CD14-positive monocyte (primary cell): ENCODE measurements at regions not wholly inside any gene's neighbourhood (a gene's known extent, or its start where the extent isn't known, plus 50 kb on each side); places are given as distances from the start of the nearest gene placed in this dataset.

Experiments used
- DNase-seq, 3 donors: peaks; one replicate each; pipeline ENCODE4 v3.0.0-alpha.2; 2011 to 2022
- H2AFZ ChIP-seq: 2 replicates; pipeline ENCODE4 v1.6.0; 2012; ENCODE audit warnings: mild to moderate bottlenecking, low read depth, low read length, inconsistent platforms; ENCODE audit not compliant: insufficient read depth, poor library complexity, severe bottlenecking
- H3K27ac ChIP-seq, 2 donors: 1 replicate in 1 of 2; 2 replicates in 1 of 2; pipeline ENCODE4 v1.5.1; 2012 to 2013; ENCODE audit warnings: low read length in 2 of 2, control low read depth in 1 of 2, inconsistent platforms in 1 of 2, low read depth in 1 of 2, mild to moderate bottlenecking in 1 of 2
- H3K27me3 ChIP-seq, 2 donors: one replicate each; pipeline versions ENCODE4 v1.6.0 to v1.6.1; 2011 to 2013; ENCODE audit warnings: low read length in 2 of 2; ENCODE audit not compliant: control insufficient read depth in 2 of 2, insufficient read depth in 2 of 2
- H3K36me3 ChIP-seq, 2 donors: replicated peaks in 1 of 2; 1 replicate in 1 of 2; 2 replicates in 1 of 2; pipeline versions ENCODE4 v1.5.1 to v1.6.1; 2012 to 2013; ENCODE audit warnings: low read length in 2 of 2, control low read depth in 1 of 2, inconsistent platforms in 1 of 2, mild to moderate bottlenecking in 1 of 2; ENCODE audit not compliant: insufficient read depth in 2 of 2, control insufficient read depth in 1 of 2
- H3K4me1 ChIP-seq, 2 donors: 1 replicate in 1 of 2; 2 replicates in 1 of 2; pipeline versions ENCODE4 v1.5.1 to v1.6.1; 2012 to 2013; ENCODE audit warnings: low read length in 2 of 2, control low read depth in 1 of 2, inconsistent platforms in 1 of 2, mild to moderate bottlenecking in 1 of 2, moderate library complexity in 1 of 2; ENCODE audit not compliant: insufficient read depth in 2 of 2, control insufficient read depth in 1 of 2
- H3K4me2 ChIP-seq: replicated peaks from 2 replicates; pipeline ENCODE3; 2012; ENCODE audit warnings: low read length, moderate library complexity, mild to moderate bottlenecking; ENCODE audit not compliant: poor library complexity, severe bottlenecking; ENCODE audit errors: extremely low read depth
- H3K4me3 ChIP-seq, 3 experiments: fragments of 200-600 bp in 1 of 3; sonication (generic) in 1 of 3; replicated peaks in 1 of 3; 1 replicate in 2 of 3; 2 replicates in 1 of 3; pipeline ENCODE4 v1.5.1; 2011 to 2013; ENCODE audit warnings: low read length in 3 of 3, mild to moderate bottlenecking in 3 of 3, control low read depth in 2 of 3, low read depth in 2 of 3, inconsistent platforms in 1 of 3, moderate library complexity in 1 of 3
- H3K79me2 ChIP-seq: 2 replicates; pipeline ENCODE4 v1.6.0; 2012; ENCODE audit warnings: mild to moderate bottlenecking, control low read depth, inconsistent platforms, low read length, moderate library complexity; ENCODE audit not compliant: insufficient read depth
- H3K9ac ChIP-seq: 2 replicates; pipeline ENCODE4 v1.6.0; 2017; ENCODE audit warnings: low read length, mild to moderate bottlenecking; ENCODE audit not compliant: insufficient read depth, poor library complexity, severe bottlenecking
- H3K9me3 ChIP-seq, 2 donors: replicated peaks in 1 of 2; 1 replicate in 1 of 2; 2 replicates in 1 of 2; pipeline versions ENCODE4 v1.5.1 to v1.6.1; 2012 to 2013; ENCODE audit warnings: low read length in 2 of 2, control low read depth in 1 of 2; ENCODE audit not compliant: control insufficient read depth in 1 of 2, insufficient read depth in 1 of 2
- H4K20me1 ChIP-seq: 2 replicates; pipeline ENCODE4 v1.6.0; 2012; ENCODE audit warnings: mild to moderate bottlenecking, low read length, control low read depth, moderate library complexity; ENCODE audit not compliant: insufficient read depth
- H3K27ac Mint-ChIP-seq, 7 donors: one replicate each; pipeline ENCODE4 v1.8.0; 2020; ENCODE audit warnings: mild to moderate bottlenecking in 7 of 7, mixed read lengths in 7 of 7, moderate library complexity in 6 of 7, inconsistent platforms in 2 of 7
- H3K27me3 Mint-ChIP-seq, 3 donors: one replicate each; pipeline ENCODE4 v1.8.0; 2021 to 2022; ENCODE audit warnings: low read depth in 3 of 3, mild to moderate bottlenecking in 3 of 3, mixed read lengths in 3 of 3, moderate library complexity in 3 of 3, inconsistent platforms in 1 of 3
- H3K36me3 Mint-ChIP-seq, 2 donors: one replicate each; pipeline ENCODE4 v1.8.0; 2020; ENCODE audit warnings: mixed read lengths in 2 of 2, inconsistent platforms in 1 of 2, mild to moderate bottlenecking in 1 of 2
- H3K4me1 Mint-ChIP-seq: one replicate; pipeline ENCODE4 v1.8.0; 2020; ENCODE audit warnings: mild to moderate bottlenecking, mixed read lengths
- H3K4me3 Mint-ChIP-seq, 2 donors: one replicate each; pipeline ENCODE4 v1.8.0; 2020; ENCODE audit warnings: mild to moderate bottlenecking in 2 of 2, mixed read lengths in 2 of 2, moderate library complexity in 1 of 2
- H3K9me3 Mint-ChIP-seq, 7 donors: one replicate each; pipeline ENCODE4 v1.8.0; 2020 to 2022; ENCODE audit warnings: mixed read lengths in 7 of 7, mild to moderate bottlenecking in 6 of 7, moderate library complexity in 6 of 7, inconsistent platforms in 2 of 7
- WGBS: methylation state at CpG from one replicate; pipeline ENCODE4 v1.1.5; 2013; ENCODE audit warnings: missing lambda C conversion rate; ENCODE audit not compliant: insufficient coverage; 5-methylcytosine and 5-hydroxymethylcytosine counted together
- intact Hi-C, 2 donors: fragments of 100-400 bp; cut with micrococcal nuclease; formaldehyde crosslinking; loops; one replicate each; pipeline versions ENCODE4 v1.15.0 to v1.15.1; 2023
- TF ChIP-seq, protein P1 (sequence below): fragments of 200-600 bp; IDR thresholded peaks from one replicate; pipeline ENCODE4 v1.8.0; 2022; ENCODE audit warnings: antibody characterized with exemption, mild to moderate bottlenecking

- 0% methylated on average over 1 of the region's 6 CpGs for WGBS
- Histone ChIP-seq H3K4me3 (no peak overlapping the region), H3K27ac (no peak overlapping the region), H2AFZ (no peak overlapping the region), H3K4me2 (no peak overlapping the region), H3K9ac (no peak overlapping the region), H3K79me2 (no peaks in the 10 kb centered on the region), H3K4me1 (peaks cover 15 to 22% of the 10 kb centered on the region in 2 donors), H3K9me3 (no peaks in the 10 kb centered on the region), H3K27me3 (no peaks in the 10 kb centered on the region), H4K20me1 (no peaks in the 10 kb centered on the region), H3K36me3 (no peaks in the 10 kb centered on the region)
- intact Hi-C loops: no loop called here
- no peaks in the 10 kb centered on the region for H3K36me3 Mint-ChIP-seq
- peaks cover 25% of the 10 kb centered on the region for H3K4me1 Mint-ChIP-seq
- TF ChIP-seq, protein P1, sequence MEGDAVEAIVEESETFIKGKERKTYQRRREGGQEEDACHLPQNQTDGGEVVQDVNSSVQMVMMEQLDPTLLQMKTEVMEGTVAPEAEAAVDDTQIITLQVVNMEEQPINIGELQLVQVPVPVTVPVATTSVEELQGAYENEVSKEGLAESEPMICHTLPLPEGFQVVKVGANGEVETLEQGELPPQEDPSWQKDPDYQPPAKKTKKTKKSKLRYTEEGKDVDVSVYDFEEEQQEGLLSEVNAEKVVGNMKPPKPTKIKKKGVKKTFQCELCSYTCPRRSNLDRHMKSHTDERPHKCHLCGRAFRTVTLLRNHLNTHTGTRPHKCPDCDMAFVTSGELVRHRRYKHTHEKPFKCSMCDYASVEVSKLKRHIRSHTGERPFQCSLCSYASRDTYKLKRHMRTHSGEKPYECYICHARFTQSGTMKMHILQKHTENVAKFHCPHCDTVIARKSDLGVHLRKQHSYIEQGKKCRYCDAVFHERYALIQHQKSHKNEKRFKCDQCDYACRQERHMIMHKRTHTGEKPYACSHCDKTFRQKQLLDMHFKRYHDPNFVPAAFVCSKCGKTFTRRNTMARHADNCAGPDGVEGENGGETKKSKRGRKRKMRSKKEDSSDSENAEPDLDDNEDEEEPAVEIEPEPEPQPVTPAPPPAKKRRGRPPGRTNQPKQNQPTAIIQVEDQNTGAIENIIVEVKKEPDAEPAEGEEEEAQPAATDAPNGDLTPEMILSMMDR: no peak
- H3K27me3 Mint-ChIP-seq: peaks cover 0 to 3% (median 1%) of the 10 kb centered on the region in 3 donors
- H3K4me3 Mint-ChIP-seq: no peak overlapping the region
- peaks cover 0 to 2% (median 0%) of the 10 kb centered on the region in 7 donors for H3K9me3 Mint-ChIP-seq
- no peak overlapping the region for H3K27ac Mint-ChIP-seq
- DNase-seq: no peak
Measured at GRCh38 chr15:91782221-91782620, 71.3 kb upstream of the SLCO3A1 start.

- Histone ChIP-seq H3K4me2 (no peak overlapping the region), H3K27me3 (no peaks in the 10 kb centered on the region), H3K79me2 (no peaks in the 10 kb centered on the region), H3K27ac (no peak overlapping the region), H3K9ac (no peak overlapping the region), H3K9me3 (no peaks in the 10 kb centered on the region), H3K4me1 (peaks cover 15 to 22% of the 10 kb centered on the region in 2 donors), H3K4me3 (no peak overlapping the region), H2AFZ (no peak overlapping the region), H4K20me1 (no peaks in the 10 kb centered on the region), H3K36me3 (no peaks in the 10 kb centered on the region)
- Mint-ChIP-seq H3K36me3 (no peaks in the 10 kb centered on the region), H3K4me3 (no peak overlapping the region), H3K27ac (no peak overlapping the region), H3K4me1 (peaks cover 25% of the 10 kb centered on the region), H3K27me3 (peaks cover 0 to 3% (median 1%) of the 10 kb centered on the region in 3 donors), H3K9me3 (peaks cover 0 to 2% (median 0%) of the 10 kb centered on the region in 7 donors)
- no CpG with 5 or more reads among the region's 3 CpGs for whole genome bisulfite sequencing
- intact Hi-C loops: no loop called here
- no peak for DNase-seq
- TF ChIP-seq, protein P1: no peak
Measured at GRCh38 chr15:91783008-91783407, 70.5 kb upstream of the SLCO3A1 start.
